ENCODE measurements at regions not wholly inside any gene's neighbourhood (a gene's known extent, or its start where the extent isn't known, plus 50 kb on each side); places are given as distances from the start of the nearest gene placed in this dataset.
A peak's percentile ranks its signal among the peaks of the same experiment; 100 is the strongest.

DNA sequence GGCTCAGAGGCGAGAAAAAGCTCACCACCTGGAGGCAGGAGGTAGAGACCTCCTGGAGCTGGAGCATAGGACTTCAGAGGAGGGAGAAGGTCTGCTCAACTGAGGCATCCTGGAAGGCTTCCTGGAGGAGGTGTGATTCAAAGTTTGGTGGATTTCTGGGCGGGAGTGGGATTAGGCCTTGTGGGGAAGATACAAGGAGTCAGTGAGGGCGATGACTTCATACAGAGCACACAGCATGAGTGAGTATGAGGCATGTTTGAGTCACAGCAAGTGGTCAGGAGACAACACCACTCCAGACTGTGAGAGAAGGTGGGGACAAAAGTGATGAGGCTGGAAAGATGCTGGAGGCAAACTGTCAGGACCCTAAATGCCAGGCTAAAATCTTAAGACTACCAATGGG is 77.6 kb downstream of the MATN1 start:
- TF ChIP-seq, protein P1, sequence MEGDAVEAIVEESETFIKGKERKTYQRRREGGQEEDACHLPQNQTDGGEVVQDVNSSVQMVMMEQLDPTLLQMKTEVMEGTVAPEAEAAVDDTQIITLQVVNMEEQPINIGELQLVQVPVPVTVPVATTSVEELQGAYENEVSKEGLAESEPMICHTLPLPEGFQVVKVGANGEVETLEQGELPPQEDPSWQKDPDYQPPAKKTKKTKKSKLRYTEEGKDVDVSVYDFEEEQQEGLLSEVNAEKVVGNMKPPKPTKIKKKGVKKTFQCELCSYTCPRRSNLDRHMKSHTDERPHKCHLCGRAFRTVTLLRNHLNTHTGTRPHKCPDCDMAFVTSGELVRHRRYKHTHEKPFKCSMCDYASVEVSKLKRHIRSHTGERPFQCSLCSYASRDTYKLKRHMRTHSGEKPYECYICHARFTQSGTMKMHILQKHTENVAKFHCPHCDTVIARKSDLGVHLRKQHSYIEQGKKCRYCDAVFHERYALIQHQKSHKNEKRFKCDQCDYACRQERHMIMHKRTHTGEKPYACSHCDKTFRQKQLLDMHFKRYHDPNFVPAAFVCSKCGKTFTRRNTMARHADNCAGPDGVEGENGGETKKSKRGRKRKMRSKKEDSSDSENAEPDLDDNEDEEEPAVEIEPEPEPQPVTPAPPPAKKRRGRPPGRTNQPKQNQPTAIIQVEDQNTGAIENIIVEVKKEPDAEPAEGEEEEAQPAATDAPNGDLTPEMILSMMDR (conservative IDR thresholded peaks at IDR 0.05; ENCODE audit: low read depth, low read length), result no peak
- no peak overlapping the region for H3K4me3 ChIP-seq (ENCODE audit: low read depth, low read length)
- peak; percentile 10 for DNase-seq (ENCODE audit: low read depth)

- TF ChIP-seq, protein P1 (conservative IDR thresholded peaks at IDR 0.05; ENCODE audit: low read depth, low read length), result no peak
- DNase-seq (ENCODE audit: low read depth), result no peak
- no peak overlapping the region for H3K4me3 ChIP-seq (ENCODE audit: low read depth, low read length)
These were observed 80.8 kb downstream of the MATN1 start for GRCh38 chr1:30642391-30643120.

DNA sequence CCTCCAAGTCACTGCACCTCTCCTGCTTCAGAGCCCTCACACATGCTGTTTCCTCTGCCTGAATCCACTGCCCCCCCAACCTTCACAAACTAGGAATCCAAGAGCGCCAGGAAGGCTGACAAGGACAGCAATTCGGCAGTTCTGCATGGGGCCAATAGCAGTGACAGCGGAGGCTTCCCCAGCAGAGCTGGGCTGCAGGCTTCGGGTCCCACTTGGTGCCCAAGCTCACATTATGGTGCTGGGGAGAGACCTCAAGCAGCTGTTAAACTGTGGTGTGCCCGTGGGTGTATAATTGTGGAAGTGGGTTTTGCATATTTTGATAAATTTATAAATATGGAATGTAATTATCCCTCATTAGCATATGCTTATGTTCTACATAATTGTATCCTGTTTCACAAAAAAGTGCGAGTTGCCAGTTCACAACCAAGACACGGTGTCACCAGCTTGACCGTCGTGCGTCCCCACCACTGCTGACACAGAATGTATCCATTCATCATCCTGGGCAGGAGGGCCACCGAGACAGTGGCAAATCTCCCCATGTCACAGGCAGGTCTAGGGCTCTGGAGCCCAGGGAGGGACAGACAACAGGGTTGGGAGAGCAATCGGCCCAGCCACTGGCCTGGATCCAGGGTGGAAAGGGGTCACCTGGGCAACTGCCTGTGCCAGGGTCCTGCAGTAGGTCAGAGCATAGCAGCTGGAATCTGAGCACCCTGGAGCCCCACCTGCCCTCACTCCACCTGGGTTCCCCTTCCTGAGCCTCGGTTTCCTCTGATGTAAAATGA is 81.6 kb downstream of the MATN1 start:
- no peak for DNase-seq (ENCODE audit: low read depth)
- H3K4me3 ChIP-seq (ENCODE audit: low read depth, low read length), result no peak overlapping the region
- TF ChIP-seq, protein P1 (conservative IDR thresholded peaks at IDR 0.05; ENCODE audit: low read depth, low read length), result no peak

DNA sequence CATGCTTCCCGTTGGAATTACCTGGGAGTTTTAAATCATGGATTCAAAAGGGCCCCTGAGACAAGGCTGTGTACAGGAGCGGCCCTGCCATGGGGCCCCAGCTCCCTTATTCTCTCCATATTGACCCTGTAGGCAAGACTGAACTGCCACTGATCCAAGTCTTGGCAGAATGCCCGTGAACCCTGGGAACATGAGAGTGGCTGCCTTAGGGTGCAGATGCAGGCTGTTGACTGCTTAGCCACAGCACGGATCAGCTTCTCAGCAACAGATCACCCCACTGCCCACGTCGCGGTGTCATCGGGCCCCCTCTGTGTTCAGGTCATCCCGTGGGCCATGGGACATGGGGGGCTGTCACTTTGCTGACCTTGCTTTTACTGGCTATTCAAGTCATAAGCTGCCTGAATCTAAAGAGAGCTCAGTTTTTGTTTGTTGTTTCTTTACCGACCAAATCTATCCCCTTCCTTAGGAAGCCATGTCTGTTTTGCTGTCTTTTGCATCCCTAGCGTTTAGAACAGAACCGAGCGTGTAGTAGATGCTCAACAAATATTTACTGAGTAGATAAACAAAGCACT is 83.4 kb downstream of the MATN1 start:
- TF ChIP-seq, protein P1 (conservative IDR thresholded peaks at IDR 0.05; ENCODE audit: low read depth, low read length), result no peak
- no peak overlapping the region for H3K4me3 ChIP-seq (ENCODE audit: low read depth, low read length)
- DNase-seq (ENCODE audit: low read depth), result no peak

DNA sequence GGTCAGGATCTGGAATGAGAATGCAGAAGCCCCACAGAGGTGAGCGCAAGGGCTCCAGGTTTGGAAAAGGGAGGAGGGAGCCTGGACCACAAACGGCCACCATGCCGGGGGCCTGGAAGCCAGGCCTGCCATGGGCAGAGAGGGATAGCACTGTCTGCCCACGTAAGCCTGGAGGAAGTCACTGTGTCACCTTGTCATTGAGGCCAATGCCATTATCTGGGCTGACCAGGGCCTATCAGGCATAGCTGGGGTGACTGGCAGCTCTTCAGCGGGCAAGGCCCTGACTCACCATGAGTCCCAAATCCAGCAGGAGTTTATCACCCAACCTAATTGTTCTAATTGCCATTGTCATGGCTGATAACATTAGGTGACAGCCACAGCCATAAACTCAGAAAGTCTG is 84.6 kb downstream of the MATN1 start:
- H3K4me3 ChIP-seq (ENCODE audit: low read depth, low read length), result no peak overlapping the region
- no peak for DNase-seq (ENCODE audit: low read depth)
- TF ChIP-seq, protein P1 (conservative IDR thresholded peaks at IDR 0.05; ENCODE audit: low read depth, low read length), result no peak

DNA sequence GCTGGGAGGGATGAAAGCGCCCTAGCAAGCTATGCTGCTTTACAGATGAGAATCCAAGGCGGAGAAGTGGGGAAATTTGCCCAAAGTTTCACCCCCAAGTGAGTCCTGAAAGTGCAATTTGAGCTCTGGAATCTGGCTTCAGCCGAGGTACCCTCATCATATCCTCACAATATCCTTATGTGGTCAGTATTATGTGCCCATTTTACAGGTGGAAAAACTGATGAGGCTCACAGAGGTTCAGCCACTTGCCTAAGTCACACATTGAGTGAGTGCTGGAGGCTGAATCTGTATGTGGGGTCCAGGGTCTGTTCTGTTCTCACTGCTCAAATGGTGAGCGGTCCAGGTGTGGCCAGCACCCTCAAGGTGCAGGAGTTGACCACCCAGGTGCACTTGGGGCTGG is 85.3 kb downstream of the MATN1 start:
- TF ChIP-seq, protein P1 (conservative IDR thresholded peaks at IDR 0.05; ENCODE audit: low read depth, low read length), result no peak
- DNase-seq (ENCODE audit: low read depth), result no peak
- no peak overlapping the region for H3K4me3 ChIP-seq (ENCODE audit: low read depth, low read length)

All from epithelial cell of proximal tubule (primary cell).